ENCODE measurements at regions not wholly inside any gene's neighbourhood (a gene's known extent, or its start where the extent isn't known, plus 50 kb on each side); places are given as distances from the start of the nearest gene placed in this dataset.
A peak's percentile ranks its signal among the peaks of the same experiment; 100 is the strongest.

DNA sequence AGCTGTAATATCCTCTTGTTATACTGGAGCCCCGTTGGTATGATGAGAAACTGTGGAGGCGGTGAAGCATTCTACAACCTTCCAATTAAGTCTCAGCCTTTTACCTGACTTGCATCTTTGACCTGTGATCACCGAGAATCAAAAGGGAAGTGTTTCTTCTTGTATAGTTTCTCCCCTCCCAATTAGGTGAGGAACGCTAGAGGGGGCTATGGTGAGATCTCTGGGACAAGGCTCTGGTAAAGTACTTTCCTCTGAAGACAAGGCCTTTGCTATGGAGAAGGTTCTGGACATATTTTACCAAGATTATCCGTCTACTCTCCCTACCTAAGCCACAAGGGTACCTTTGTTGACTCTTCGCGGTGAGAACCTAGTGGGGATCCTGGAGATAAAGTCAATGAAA is 111.3 kb downstream of the CBLL2 start:
- TF ChIP-seq CTCF (IDR thresholded peaks at IDR 0.05 in 2 of 3, conservative IDR thresholded peaks at IDR 0.05 in 1 of 3; ENCODE audit: insufficient read depth in 2 of 3, low read depth in 1 of 3, low read length in 3 of 3), result peak in 1 of 3 experiments; percentile 7; a peak in 1 of 6 replicates
- no peak for TF ChIP-seq POLR3A (IDR thresholded peaks at IDR 0.05; ENCODE audit: borderline replicate concordance, extremely low read depth, insufficient read depth, insufficient read length)
- TF ChIP-seq ZFP36 (IDR thresholded peaks at IDR 0.05; ENCODE audit: low read depth, low read length, partially characterized antibody), result no peak
- no peak for TF ChIP-seq ERF (CRISPR knock-in tag; IDR thresholded peaks at IDR 0.05)
- no peak overlapping the region for H2AFZ ChIP-seq (ENCODE audit: low read depth, low read length)
- FAIRE-seq (no peak), ATAC-seq (no peak; the same call in 2 of the 3 replicates), DNase-seq (ENCODE audit: extremely low read depth in 1 of 4, low spot score in 3 of 4) (peak in 1 of 4 experiments; percentile 3)
- H3K9me1 ChIP-seq (ENCODE audit: control insufficient read depth, insufficient read depth, low read length), result no peaks in the 10 kb centered on the region
- H3K4me3 ChIP-seq, result no peak overlapping the region
- ChIA-PET CTCF (ENCODE audit: low intra/inter-chr PET ratio) (no interaction called here), POLR2A (no interaction called here)
- no peaks in the 10 kb centered on the region for H3K79me2 ChIP-seq (ENCODE audit: control insufficient read depth, insufficient read depth, low read length)
- no peaks in the 10 kb centered on the region for H3K27me3 ChIP-seq (ENCODE audit: control insufficient read depth in 2 of 2, insufficient read depth in 2 of 2, low read length in 2 of 2)
- no peaks in the 10 kb centered on the region for H3K4me1 ChIP-seq (replicated peaks in 1 of 2; ENCODE audit: control insufficient read depth in 2 of 2, insufficient read depth in 2 of 2, low read length in 2 of 2)
- H3K36me3 ChIP-seq (ENCODE audit: control insufficient read depth, insufficient read depth, low read length), result no peaks in the 10 kb centered on the region
- no TSS peak for BruUV-seq (replicated peaks)
- in situ Hi-C loops (cut with MboI) (no loop called here), intact Hi-C loops (cut with micrococcal nuclease) (no loop called here)
- H3K9ac ChIP-seq (ENCODE audit: insufficient read depth in 1 of 2, low read depth in 2 of 2, low read length in 2 of 2), result no peak overlapping the region
- H4K20me1 ChIP-seq (replicated peaks; ENCODE audit: control insufficient read depth, insufficient read depth, low read length), result no peaks in the 10 kb centered on the region
- no peaks in the 10 kb centered on the region for H3K9me3 ChIP-seq (replicated peaks; ENCODE audit: control insufficient read depth, insufficient read depth, low read depth, low read length)
- H3K27ac ChIP-seq (ENCODE audit: extremely low read depth, low read depth, low read length), result no peak overlapping the region
- 0% methylated on average over 7 of the region's 7 CpGs for WGBS (ENCODE audit: insufficient coverage, low coverage, missing lambda C conversion rate)
- H3K4me2 ChIP-seq (ENCODE audit: insufficient read depth, low read length), result no peak overlapping the region
